ENCODE measurements at regions not wholly inside any gene's neighbourhood (a gene's known extent, or its start where the extent isn't known, plus 50 kb on each side); places are given as distances from the start of the nearest gene placed in this dataset.

- ChIA-PET POLR2A (ENCODE audit: low non-redundant PET) (no interaction called here), CTCF (no interaction called here)
- no peak overlapping the region for H3K27ac ChIP-seq
- TF ChIP-seq, protein P1, sequence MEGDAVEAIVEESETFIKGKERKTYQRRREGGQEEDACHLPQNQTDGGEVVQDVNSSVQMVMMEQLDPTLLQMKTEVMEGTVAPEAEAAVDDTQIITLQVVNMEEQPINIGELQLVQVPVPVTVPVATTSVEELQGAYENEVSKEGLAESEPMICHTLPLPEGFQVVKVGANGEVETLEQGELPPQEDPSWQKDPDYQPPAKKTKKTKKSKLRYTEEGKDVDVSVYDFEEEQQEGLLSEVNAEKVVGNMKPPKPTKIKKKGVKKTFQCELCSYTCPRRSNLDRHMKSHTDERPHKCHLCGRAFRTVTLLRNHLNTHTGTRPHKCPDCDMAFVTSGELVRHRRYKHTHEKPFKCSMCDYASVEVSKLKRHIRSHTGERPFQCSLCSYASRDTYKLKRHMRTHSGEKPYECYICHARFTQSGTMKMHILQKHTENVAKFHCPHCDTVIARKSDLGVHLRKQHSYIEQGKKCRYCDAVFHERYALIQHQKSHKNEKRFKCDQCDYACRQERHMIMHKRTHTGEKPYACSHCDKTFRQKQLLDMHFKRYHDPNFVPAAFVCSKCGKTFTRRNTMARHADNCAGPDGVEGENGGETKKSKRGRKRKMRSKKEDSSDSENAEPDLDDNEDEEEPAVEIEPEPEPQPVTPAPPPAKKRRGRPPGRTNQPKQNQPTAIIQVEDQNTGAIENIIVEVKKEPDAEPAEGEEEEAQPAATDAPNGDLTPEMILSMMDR (conservative IDR thresholded peaks at IDR 0.05; ENCODE audit: low read depth): no peak
- DNase-seq (ENCODE audit: low spot score): no peak
Measured at GRCh38 chr18:68480196-68480595, 234.7 kb downstream of the TMX3 start.

GRCh38 chr18:68478246-68478645 lies 236.7 kb downstream of the TMX3 start:
- no peak for DNase-seq (ENCODE audit: low spot score)
- ChIA-PET POLR2A (ENCODE audit: low non-redundant PET) (no interaction called here), CTCF (no interaction called here)
- TF ChIP-seq, protein P1 (conservative IDR thresholded peaks at IDR 0.05; ENCODE audit: low read depth): no peak
- H3K27ac ChIP-seq: no peak overlapping the region

DNA sequence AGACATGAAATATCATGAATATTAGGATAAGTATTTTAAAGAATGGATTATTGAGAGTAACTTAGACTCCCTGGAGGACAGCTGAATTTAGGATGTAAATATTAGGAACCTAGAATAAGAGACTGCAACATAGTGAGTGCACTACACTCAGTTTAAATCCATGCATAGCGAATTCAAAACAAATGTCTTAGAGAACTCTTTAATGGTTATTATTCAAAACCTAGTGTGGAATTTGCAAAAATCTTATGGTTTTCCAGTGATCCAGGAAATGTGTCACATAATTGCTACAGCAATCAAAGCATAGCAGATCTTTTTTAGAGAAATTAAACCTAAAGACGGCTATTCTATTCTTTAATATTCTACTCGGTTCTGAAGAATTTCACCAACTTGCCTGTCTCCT lies 239.0 kb downstream of the TMX3 start:
- no peak for DNase-seq (ENCODE audit: low spot score)
- TF ChIP-seq, protein P1 (conservative IDR thresholded peaks at IDR 0.05; ENCODE audit: low read depth): no peak
- ChIA-PET POLR2A (ENCODE audit: low non-redundant PET) (no interaction called here), CTCF (no interaction called here)
- no peak overlapping the region for H3K27ac ChIP-seq

DNA sequence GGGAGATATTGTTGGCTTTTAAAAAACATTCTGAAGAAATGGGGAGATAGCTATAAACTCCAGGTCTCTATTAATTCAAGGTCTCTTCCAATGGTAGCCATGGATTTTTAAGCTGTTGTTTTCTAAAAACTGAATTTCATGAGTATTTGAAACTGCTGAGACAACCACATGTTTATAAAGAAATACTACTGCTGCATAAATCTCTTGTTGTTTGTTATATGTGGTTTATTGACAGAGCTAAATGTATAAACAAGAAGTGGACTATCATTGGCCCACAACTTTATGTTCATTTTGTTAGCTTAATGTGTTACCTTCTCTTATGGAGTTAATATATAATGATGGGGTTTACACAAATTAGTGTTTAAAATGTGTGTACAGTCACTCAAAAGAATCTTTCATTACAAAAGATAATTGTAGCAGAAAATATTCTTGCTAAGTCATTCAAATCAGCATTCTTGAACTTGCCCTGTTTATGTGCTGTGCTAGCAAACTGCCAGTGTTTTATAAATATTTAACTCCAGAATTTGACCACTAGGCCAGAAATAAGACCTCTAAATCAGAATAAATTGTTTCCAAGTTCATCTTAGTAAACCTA lies 242.1 kb downstream of the TMX3 start:
- ChIA-PET CTCF (no interaction called here), POLR2A (ENCODE audit: low non-redundant PET) (no interaction called here)
- TF ChIP-seq, protein P1 (conservative IDR thresholded peaks at IDR 0.05; ENCODE audit: low read depth): no peak
- DNase-seq (ENCODE audit: low spot score): no peak
- no peak overlapping the region for H3K27ac ChIP-seq

GRCh38 chr18:68469049-68469625 lies 245.8 kb downstream of the TMX3 start:
- CTCF ChIA-PET: interaction anchor here (0.6 kb wide), 1 partner anchor 1872 kb away, joined by 4 read pairs; no protein-coding TSS in a partner anchor
- TF ChIP-seq, protein P1 (conservative IDR thresholded peaks at IDR 0.05; ENCODE audit: low read depth): no peak

DNA sequence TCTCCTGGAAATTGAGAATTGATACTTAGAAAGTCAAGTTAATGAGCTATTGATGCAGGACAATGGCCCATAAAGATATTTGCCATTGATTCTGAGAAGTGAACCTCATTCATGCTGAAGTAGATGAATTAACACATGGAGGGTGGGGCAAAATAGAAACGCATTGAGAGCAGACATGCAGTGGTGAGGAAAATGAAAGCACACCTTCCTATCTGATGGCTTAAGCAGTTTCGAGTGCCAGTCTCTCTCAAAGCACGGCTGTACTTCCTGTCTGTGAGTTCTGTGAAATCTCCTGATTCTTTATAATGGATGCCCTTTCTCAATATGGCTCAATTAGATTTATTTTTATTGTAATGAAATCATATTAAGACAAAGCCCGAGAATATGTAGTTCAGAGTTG lies 247.0 kb downstream of the TMX3 start:
- no peak overlapping the region for H3K27ac ChIP-seq
- TF ChIP-seq, protein P1 (conservative IDR thresholded peaks at IDR 0.05; ENCODE audit: low read depth): no peak
- no peak for DNase-seq (ENCODE audit: low spot score)
- POLR2A ChIA-PET (ENCODE audit: low non-redundant PET): no interaction called here
- CTCF ChIA-PET: no interaction called here

More at GRCh38 chr18:68469049-68469625, 245.8 kb downstream of the TMX3 start:
- POLR2A ChIA-PET (ENCODE audit: low non-redundant PET): no interaction called here
- DNase-seq (ENCODE audit: low spot score): no peak
- H3K27ac ChIP-seq: no peak overlapping the region

Data from RWPE1 (cell line).